ENCODE measurements at regions not wholly inside any gene's neighbourhood (a gene's known extent, or its start where the extent isn't known, plus 50 kb on each side); places are given as distances from the start of the nearest gene placed in this dataset.

GRCh38 chr4:106852426-106852825 is 183.7 kb downstream of the DKK2 start:
- no peak for DNase-seq
- TF ChIP-seq CTCF (IDR thresholded peaks at IDR 0.05) (no peak), EP300 (IDR thresholded peaks at IDR 0.05) (no peak)
- 65 to 73% methylated on average over 1 of the region's 1 CpG for WGBS, 2 donors

GRCh38 chr4:106851726-106852125 is 184.4 kb downstream of the DKK2 start:
- Histone ChIP-seq H3K9me3 (no peaks in the 10 kb centered on the region), H3K27ac (no peak overlapping the region), H3K27me3 (no peaks in the 10 kb centered on the region), H3K4me3 (no peak overlapping the region), H3K36me3 (no peaks in the 10 kb centered on the region), H3K4me1 (no peaks in the 10 kb centered on the region)
- WGBS, 2 donors, result 65 to 78% methylated on average over 1 of the region's 1 CpG
- TF ChIP-seq POLR2AphosphoS5 (IDR thresholded peaks at IDR 0.05) (no peak), CTCF (IDR thresholded peaks at IDR 0.05) (no peak), EP300 (IDR thresholded peaks at IDR 0.05) (no peak), POLR2A (IDR thresholded peaks at IDR 0.05) (no peak)
- intact Hi-C loops (cut with DNase I), result no loop called here
- DNase-seq, result no peak

More at GRCh38 chr4:106852426-106852825, 183.7 kb downstream of the DKK2 start:
- H3K4me3 ChIP-seq, result no peak overlapping the region
- no peaks in the 10 kb centered on the region for H3K27me3 ChIP-seq
- no peaks in the 10 kb centered on the region for H3K9me3 ChIP-seq
- intact Hi-C loops (cut with DNase I), result no loop called here
- H3K4me1 ChIP-seq, result no peaks in the 10 kb centered on the region
- no peaks in the 10 kb centered on the region for H3K36me3 ChIP-seq
- no peak overlapping the region for H3K27ac ChIP-seq

GRCh38 chr4:106850691-106851090 is 185.4 kb downstream of the DKK2 start:
- no peaks in the 10 kb centered on the region for H3K27me3 ChIP-seq
- no peak for TF ChIP-seq POLR2A (IDR thresholded peaks at IDR 0.05)
- no peak for TF ChIP-seq EP300 (IDR thresholded peaks at IDR 0.05)
- TF ChIP-seq POLR2AphosphoS5 (IDR thresholded peaks at IDR 0.05), result no peak
- TF ChIP-seq CTCF (IDR thresholded peaks at IDR 0.05), result no peak
- no peaks in the 10 kb centered on the region for H3K36me3 ChIP-seq
- intact Hi-C loops (cut with DNase I), result no loop called here
- H3K9me3 ChIP-seq, result no peaks in the 10 kb centered on the region
- H3K4me3 ChIP-seq, result no peak overlapping the region
- H3K27ac ChIP-seq, result no peak overlapping the region
- H3K4me1 ChIP-seq, result no peaks in the 10 kb centered on the region
- no peak for DNase-seq
- WGBS, 2 donors, result 71 to 75% methylated on average over 2 of the region's 2 CpGs

- H3K9me3 ChIP-seq, result peaks cover 0 to 5% (median 0%) of the 10 kb centered on the region in 4 donors
- no peaks in the 10 kb centered on the region for H3K36me3 ChIP-seq
- H3K4me3 ChIP-seq, result no peak overlapping the region
- no peaks in the 10 kb centered on the region for H3K4me1 ChIP-seq
- H3K27ac ChIP-seq, result no peak overlapping the region
- no peak for TF ChIP-seq POLR2A (IDR thresholded peaks at IDR 0.05)
- TF ChIP-seq POLR2AphosphoS5 (IDR thresholded peaks at IDR 0.05), result no peak
- no peak for TF ChIP-seq EP300 (IDR thresholded peaks at IDR 0.05)
- TF ChIP-seq CTCF (IDR thresholded peaks at IDR 0.05), result no peak
- DNase-seq, result no peak
- H3K27me3 ChIP-seq, result no peaks in the 10 kb centered on the region
- intact Hi-C loops (cut with DNase I), result no loop called here
These were observed 200.2 kb downstream of the DKK2 start for GRCh38 chr4:106835919-106836318.

- no peak for DNase-seq
- no peaks in the 10 kb centered on the region for H3K4me1 ChIP-seq
- TF ChIP-seq POLR2A (IDR thresholded peaks at IDR 0.05) (no peak), EP300 (IDR thresholded peaks at IDR 0.05) (no peak), POLR2AphosphoS5 (IDR thresholded peaks at IDR 0.05) (no peak), CTCF (IDR thresholded peaks at IDR 0.05) (no peak)
- no peak overlapping the region for H3K4me3 ChIP-seq
- intact Hi-C loops (cut with DNase I), result no loop called here
- H3K36me3 ChIP-seq, result no peaks in the 10 kb centered on the region
- H3K27ac ChIP-seq, result no peak overlapping the region
- H3K9me3 ChIP-seq, result no peaks in the 10 kb centered on the region
- no peaks in the 10 kb centered on the region for H3K27me3 ChIP-seq
These were observed 205.2 kb downstream of the DKK2 start for GRCh38 chr4:106830879-106831278.

Measured in sigmoid colon (tissue), 6 donors.